Astrocyte (in vitro differentiated cells and primary cell): ENCODE measurements at regions not wholly inside any gene's neighbourhood (a gene's known extent, or its start where the extent isn't known, plus 50 kb on each side); places are given as distances from the start of the nearest gene placed in this dataset.

Experiments used
- CTCF ChIP-seq: IDR thresholded peaks from 2 replicates; pipeline ENCODE4 v1.5.1; 2011; ENCODE audit warnings: low read depth, mild to moderate bottlenecking, inconsistent platforms, low read length, moderate library complexity; ENCODE audit not compliant: insufficient read depth
- EZH2 ChIP-seq: IDR thresholded peaks from 2 replicates; pipeline ENCODE4 v1.6.1; 2012; ENCODE audit warnings: mild to moderate bottlenecking, low read length, inconsistent platforms; ENCODE audit not compliant: insufficient read depth

- TF ChIP-seq CTCF, result no peak
- no peak for TF ChIP-seq EZH2
Measured at GRCh38 chr2:149860276-149860921, 272.8 kb upstream of the MMADHC start.
